HG03432 (cell line): ENCODE measurements at regions not wholly inside any gene's neighbourhood (a gene's known extent, or its start where the extent isn't known, plus 50 kb on each side); places are given as distances from the start of the nearest gene placed in this dataset.

Experiments used
- ATAC-seq: cut with Tn5 transposase; IDR thresholded peaks from one replicate; pipeline ENCODE4 v1.9.1; 2021; ENCODE audit warnings: mild to moderate bottlenecking, moderate library complexity; ENCODE audit not compliant: unreplicated experiment

DNA sequence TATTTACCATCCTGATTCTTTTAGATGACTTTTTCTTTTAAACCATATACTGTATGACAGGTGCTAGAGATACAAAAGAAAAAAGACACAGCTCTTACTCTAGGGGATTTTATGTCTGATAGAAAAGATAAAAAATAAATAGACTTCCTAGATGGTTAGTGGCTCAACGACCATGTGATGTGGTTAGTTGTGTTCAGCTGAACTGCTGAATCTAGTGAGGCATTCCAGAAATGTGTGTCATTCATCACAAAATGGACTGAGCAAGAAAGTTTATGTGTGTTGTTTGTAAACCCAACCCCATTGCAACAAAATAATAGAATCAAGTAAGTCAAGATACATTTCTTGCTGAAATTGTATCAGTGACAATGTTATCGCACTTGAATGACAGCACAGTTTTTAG, 205.8 kb upstream of the LYPLAL1 start:
- ATAC-seq, result no peak

DNA sequence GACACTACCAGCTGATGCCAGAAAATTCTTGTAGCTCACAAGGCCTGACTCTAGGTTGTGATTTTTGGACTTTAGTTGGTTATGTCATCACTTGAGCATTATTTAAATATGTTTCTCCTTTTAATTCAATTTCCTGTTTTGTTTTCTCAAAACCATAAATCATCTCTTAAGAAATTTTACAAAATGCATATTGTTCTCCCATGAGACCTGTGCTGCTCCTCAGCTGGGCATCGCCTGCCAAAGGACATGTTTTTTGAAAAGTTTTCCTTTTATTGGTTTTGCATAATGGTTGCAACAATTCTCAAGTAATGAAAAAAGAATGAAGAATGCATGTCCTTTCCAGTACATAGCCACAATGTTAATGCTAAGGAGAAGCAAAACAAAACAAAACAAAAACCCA, 204.7 kb upstream of the LYPLAL1 start:
- ATAC-seq, result no peak

DNA sequence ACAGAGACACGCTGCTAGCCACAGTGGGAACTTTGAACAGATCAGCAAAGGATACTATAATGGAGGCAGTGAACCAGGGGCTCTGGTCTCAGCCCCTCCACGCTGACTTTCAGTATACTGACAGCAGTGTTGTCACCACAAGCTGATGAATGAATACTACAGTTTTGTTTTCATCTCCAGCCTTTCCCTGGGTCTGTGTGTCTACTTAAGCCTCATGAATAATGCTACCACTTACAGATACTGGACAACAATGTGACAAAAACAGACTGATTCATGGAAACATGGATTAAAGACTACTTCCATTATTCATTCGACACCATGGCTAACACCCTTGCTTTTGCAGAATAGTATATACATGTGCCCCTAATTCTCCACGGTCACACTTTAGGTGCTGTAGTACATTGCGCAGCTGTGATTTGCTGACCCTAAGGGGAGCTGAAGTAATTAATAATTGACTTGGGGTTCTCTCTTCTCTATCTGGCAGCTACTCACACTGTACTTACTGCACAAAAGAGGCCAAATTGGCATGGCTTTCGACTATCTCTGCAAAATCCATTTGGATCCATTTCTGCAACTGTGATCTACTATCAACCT, 203.2 kb upstream of the LYPLAL1 start:
- ATAC-seq, result no peak

DNA sequence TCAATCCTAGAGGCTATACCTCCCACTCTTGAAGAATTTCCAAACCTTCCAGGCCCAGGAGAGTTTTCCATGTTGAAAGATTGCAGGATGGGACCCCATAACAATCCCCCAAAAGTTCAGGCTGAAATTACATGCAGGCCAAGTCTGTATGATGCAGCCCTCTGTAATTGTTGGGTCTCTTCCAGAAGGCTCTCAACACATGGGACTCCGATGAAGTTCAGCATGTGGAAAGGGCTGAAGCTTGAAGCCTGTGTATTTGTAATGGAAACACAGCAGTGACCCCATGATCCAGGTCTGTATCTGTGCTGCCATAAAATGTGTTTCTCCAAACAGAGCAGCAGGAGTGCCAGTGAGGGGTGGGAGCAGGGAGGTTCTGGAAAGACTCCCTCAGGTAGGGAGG, 202.5 kb upstream of the LYPLAL1 start:
- no peak for ATAC-seq

DNA sequence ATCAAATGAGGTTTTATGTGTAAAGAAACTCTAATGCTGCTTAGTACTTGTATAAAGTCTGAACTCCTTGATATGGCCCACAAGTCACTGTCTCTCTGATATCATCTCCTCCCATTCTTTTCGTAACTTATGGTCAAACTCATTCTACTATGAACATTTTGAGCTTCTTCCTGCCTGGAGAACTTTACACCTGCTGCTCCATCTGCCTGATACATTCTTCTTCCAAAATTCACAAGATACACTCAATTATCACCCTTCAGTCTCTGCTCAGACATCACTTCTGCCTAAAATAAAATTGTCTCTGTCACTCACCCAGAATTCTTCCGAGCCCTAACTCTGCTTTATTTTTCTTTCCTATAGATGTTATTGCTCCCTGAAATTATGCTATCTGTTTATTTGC, 192.8 kb upstream of the LYPLAL1 start:
- ATAC-seq, result no peak

DNA sequence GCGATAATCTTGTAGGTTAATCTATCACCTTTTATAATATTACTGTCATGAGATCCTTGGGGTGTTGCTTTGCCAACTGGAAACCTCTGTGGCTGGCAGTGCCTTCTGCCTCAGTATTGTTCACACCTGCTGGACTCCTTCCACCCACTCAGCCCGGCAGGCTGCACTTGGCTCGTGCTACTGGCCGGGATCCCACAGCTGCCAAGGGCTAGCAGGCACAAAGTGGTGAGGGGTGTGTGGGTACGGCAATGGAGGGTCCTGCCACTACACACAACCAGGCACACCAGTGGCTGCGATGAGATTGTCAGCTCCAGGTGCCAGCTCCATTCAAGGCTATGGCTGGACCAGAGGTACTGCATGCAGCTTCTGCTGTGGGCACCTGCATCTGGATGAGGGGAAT, 191.2 kb upstream of the LYPLAL1 start:
- no peak for ATAC-seq

DNA sequence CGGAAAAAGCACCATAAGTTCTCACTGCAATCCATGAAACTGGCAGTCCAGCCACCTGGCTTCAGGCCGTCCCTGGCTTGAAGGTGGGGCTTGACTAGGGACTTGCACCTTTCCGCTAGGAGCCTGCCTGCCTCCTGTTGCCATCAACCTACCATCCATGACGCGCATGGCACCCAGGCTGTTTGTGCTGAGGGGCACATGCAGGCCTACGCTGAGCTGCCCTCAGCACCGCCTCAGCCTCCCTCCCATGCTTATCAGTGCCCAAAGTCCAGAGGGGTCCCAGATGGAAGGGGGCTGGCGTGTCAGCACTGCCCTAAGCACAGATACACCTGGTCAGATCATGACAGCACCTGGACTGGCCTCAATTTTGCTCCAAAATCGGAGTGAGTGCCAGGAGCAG, 190.2 kb upstream of the LYPLAL1 start:
- no peak for ATAC-seq

DNA sequence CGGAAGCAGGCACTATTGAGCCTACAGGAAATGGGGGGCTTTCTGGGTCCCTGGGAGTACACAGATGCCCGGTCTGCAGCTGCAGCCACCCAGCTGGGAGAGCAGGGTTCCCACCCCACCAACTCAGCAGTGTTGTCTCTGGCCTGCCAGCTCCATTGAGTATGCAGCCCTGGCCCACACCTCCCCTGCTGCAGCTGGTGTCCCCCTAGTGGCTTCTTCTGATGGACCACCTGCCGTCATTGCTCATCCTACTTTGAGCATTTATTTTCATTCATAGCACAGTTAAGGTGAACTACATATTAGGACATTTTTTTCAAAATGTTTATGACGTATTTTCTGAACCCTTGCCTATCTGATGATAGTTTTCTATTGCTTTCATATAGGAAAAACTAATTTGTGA, 189.8 kb upstream of the LYPLAL1 start:
- ATAC-seq, result no peak

DNA sequence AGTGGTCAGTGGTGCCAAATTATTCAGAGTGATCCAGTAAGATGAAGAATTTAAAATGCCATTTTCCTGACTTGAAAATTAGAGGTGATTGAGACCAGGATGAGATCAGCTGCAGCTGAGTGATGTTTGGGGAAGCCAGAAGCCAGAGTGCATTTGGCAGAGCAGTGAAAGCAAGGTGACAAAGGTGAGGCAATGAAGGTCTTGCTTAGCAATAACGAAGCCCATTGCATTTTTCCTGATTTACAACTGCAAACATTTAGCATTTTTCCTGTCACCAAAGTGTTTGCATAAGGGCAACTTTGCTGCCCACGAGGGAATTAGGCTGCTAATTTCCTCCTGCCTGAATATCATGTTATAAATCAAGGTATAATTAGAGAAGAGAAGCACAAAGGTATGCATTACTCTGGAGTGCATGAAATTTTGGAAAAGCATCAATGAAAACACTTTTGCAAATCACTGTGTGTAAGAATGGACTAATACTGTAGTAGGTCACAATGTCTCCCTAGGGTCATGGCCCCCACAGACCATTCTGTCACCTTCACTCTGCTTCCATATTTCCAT, 188.2 kb upstream of the LYPLAL1 start:
- no peak for ATAC-seq

DNA sequence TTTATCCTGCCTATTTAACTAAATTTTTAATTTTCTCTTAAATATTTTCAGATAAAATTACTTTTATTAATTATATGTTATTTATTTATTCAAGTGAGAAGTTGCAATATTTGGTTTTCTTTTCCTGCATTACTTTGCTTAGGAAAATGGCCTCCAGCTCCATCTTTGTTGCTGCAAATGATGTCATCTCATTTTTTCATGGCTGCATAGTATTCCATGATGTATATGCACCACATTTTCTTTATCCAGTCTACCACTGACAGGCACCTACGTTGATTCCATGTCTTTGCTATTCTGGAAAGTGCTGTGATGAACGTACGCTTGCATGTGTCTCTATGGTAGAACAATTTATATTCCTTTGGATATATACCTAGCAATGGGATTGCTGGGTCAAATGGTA, 186.9 kb upstream of the LYPLAL1 start:
- no peak for ATAC-seq

DNA sequence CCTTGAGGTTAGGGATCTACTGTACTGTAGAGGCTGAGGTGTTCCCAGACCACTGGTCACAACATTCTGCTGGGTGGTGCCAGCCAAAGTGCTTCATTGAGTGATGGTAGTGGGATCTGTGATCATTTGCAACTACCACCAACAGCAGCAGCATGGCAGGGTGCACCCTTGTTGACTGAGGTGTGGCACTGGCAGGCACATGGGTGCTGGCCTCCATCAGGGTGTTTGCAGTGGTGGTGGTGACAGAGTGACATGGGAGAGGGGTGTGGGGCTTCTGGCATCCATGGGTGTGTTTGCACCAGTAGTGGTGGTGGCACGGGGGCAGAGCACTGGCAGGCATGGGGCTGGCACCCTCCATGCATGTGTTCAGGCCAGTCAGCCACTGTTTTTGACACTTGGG, 183.7 kb upstream of the LYPLAL1 start:
- ATAC-seq, result no peak

DNA sequence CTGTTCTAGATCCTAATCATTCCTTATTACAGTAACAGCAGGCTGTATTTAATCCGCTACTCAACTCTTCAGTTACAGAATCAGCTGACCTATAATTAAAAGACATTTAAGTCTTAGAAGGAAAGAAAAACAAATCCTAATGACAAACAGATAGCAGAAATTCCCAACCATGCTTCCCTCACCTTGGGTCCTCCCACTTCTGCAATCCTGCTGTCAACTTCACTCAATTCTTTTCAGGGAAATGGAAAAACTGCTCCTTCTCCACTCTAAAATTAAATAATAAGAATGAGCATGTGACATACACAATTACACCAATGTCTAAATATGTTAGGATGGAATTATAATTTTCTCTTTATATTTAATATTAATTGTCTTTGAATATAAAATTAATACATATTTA, 182.6 kb upstream of the LYPLAL1 start:
- no peak for ATAC-seq

DNA sequence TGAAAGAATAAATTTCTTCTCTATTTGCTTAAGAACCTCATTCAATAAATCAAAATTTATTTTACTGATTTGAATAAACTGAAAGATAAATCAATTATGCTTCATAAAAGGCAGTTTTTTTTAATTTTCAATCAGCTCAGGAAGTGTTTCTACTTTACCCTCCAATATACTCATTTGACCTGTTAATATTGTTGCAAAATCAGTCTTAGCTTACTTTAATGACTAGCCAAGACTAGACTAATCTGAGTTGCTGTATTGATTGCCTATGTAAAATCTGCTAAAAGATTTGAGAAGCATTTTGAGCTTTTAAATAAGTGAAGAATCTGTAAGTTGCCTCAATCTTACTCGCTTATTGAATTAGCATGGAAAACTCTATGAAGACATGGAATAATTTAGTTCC, 179.1 kb upstream of the LYPLAL1 start:
- no peak for ATAC-seq

DNA sequence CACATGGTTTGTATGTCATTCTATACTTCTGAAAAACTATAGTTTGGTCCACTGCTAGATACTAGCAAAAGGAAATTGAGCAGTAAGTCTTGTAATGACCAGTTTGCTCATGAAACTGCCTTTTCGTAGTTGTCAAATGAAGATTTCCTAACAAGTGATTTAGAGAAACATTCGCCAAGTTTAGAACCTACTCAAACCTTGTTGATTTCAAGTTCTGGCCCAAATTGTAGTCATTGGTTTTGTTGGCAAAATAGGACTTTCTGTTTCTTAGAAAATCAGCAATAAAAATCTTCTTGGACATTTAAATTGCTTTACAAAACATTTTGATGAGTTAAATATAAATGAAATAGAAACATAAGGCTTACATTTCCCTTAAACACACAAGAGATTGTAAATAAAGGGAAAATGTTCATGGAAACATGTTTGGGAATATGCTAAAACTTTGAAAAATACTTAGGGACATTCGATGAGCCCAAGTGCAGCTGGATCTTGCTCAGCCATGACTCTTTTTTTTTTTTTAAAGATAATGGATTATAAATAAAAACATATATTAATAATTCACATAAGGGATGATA, 178.5 kb upstream of the LYPLAL1 start:
- no peak for ATAC-seq

DNA sequence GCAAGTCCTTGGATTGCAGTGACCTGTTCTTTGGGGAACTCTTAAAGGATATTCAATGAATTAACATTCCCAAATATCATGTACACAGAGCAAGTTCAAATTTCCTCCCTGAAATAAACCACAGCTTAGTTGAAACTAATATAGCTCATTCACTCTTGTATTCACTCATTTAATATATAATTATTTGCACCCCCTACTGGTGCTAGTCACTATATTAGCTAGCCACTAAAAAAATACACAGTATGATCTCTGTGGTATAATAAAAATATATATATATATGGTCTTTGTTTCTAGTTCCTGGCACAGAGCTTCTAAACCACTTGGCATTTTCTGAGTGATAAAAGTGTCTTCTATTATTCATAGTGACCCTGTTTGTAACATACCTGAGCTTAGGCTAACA, 177.3 kb upstream of the LYPLAL1 start:
- no peak for ATAC-seq

DNA sequence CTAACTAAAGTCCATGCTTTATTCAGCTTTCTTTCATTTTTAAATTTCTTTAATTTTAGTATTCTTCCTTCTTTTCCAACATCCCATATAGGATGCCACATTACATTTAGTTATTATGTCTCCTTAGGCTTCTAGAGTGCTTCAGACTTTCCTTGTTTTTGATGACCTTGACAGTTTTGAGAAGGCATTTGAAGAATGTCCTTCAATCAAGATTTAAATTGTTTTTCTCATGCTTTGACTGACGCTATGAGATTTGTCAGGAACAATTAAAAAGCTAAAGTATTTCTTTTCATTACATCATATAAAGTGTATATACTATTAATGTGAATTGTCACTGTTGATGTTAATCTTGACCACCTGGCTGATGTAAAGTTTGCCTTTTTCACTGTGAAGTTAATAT, 173.7 kb upstream of the LYPLAL1 start:
- no peak for ATAC-seq

DNA sequence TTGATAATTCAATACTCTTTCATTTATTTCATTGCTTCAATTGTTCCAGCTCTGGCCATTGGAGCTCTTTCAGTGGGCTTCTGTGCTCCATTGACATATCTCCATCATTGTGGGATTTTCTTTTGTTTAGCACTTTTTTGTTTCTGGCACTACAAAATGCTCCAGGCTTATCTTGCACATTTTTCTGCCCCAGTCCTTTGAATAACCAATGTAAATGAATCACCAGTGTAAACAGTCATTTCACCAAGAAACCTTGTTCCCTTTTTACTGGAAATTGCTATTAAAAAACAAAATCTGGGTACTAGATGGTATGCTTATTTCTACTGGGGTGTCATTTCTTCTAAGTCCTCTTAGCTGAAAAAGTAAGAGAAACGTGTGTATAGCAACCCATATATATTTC, 173.0 kb upstream of the LYPLAL1 start:
- ATAC-seq, result no peak

DNA sequence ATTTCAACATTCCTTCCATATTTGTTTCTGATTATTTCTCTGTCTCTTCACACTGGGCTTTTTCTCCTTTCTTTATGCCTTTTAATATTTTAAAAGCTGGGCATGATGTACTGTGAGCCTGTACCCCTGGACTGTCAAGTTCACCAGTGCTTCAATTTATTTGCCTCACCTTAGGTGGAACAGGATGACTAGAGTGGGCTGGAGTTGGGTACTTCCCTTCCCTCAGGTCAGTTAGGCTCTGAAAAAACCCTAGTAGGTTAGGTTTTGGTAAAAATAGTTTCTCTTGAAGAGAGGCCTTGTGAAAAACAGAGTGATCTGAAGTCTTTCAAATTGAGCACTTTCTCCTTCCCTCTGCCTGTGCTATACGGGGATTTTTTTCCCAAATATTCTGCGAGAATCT, 163.0 kb upstream of the LYPLAL1 start:
- ATAC-seq, result peak; percentile 64

DNA sequence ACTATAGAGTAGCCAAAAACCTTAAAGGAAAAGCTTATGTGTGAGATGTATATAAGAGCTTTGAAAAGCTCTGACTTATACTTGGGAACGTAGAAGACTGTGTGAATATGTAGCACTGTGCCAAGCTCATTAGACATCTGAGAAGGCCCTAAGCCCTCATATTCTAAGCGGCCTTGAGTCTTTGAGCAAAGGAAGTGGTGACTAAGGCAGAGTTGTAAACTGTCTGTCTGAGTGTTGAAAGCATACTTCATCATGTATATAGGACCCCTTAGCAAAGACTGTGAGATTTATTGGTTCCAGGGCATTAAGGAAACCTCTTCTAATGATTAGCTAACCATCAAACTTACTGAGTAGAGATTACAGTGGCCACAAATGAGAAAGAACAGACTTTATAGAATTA, 153.3 kb upstream of the LYPLAL1 start:
- ATAC-seq, result no peak

DNA sequence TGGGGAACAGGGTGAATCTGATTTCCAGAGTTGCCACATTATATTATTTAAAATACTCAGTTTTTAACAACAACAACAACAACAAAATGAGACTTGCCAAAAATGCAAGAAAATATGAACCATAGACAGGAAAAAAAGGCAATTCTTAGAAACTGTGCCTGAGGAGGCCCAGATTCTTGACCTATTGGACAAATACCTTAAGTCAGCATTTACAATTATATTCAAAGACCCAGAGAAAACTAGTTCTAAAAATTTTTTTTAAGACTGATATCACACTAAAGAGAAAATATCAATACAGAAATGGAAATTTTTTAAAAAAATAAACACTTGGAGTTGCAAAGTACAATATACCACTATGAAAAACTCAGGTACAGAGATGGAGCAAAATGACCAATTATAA, 152.8 kb upstream of the LYPLAL1 start:
- ATAC-seq, result no peak

DNA sequence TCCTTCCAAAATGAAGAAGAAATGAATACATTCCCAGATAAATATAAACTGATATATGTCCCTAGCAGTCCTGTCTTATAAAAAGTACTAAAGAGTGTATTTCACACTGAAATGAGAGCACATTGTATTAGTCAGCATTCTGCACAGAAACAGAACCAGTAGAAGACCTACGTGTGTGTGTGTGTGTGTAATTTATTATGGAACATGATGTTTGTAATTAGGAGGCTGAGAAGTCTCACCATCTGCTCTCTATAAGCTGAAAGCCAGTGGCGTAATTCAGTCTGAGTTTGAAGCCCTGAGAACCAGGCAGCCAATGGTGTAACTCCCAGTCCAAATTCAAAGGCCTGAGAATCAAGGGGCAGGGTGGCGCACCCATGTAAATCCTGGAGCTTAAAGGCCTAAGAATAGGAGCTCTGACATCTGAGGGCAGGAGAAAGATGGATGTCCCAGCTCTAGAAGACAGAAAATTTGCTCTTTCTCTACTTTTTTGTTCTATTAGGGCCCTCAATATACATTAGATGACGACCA, 146.5 kb upstream of the LYPLAL1 start:
- ATAC-seq, result no peak

DNA sequence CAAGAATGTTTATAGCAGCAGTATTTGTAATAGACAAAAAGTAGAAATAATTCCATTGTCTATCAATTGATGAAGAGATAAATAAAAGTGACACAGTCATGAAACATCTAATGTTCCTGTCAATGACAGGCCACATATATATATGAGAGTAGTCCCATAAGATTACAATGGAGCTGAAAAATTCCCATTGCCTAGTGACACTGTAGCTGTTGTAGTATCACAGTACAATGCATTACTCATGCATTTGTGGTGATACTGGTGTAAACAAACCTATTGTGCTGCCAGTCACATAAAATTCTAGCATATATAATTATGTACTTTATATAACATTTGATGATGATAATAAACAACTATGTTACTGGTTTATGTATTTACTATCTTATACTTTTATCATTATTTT, 141.9 kb upstream of the LYPLAL1 start:
- ATAC-seq, result no peak

DNA sequence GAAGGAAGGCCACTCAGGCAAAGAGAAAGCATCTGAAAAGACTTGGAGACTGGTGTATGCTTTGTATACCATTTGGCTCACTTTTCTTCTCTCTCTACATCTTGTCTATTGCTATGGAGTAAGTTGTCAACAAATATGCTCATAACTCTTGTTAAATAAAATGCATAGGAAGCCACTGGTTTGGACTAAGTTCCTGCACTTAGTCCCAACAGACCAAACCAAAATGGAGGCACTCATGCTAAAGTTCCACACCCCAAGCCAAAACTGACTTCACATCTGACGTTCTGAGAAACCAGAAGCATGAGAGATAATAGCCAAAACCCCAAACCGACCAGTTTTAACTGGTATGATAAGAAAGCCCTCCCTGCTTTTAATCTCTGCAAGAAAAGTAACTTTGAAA, 135.3 kb upstream of the LYPLAL1 start:
- no peak for ATAC-seq
